B cell (primary cell): ENCODE measurements at regions not wholly inside any gene's neighbourhood (a gene's known extent, or its start where the extent isn't known, plus 50 kb on each side); places are given as distances from the start of the nearest gene placed in this dataset.

Experiments used
- ATAC-seq: fragments of 200-7000 bp; cut with Tn5 transposase; one replicate; pipeline ENCODE4 v1.10.0; 2021; ENCODE audit warnings: low read depth, mild to moderate bottlenecking, moderate number of reproducible peaks, moderate library complexity
- CTCF ChIA-PET: fragments of 350-600 bp; sonication (Branson Sonifier 250); formaldehyde crosslinking; loops from one replicate; lab custom pipeline; 2021; ENCODE audit warnings: antibody characterized with exemption, inconsistent platforms; lab: Charles Lee
- POLR2A ChIA-PET: fragments of 350-600 bp; sonication (Branson Sonifier 250); formaldehyde crosslinking; loops from one replicate; lab custom pipeline; 2021; ENCODE audit warnings: antibody characterized with exemption; lab: Charles Lee
- DNase-seq: peaks from one replicate; pipeline ENCODE4 v3.0.0; 2013
- H2AFZ ChIP-seq: 2 replicates; pipeline ENCODE4 v1.6.1; 2012; ENCODE audit warnings: mild to moderate bottlenecking, low read depth, low read length; ENCODE audit not compliant: insufficient read depth, poor library complexity, severe bottlenecking
- H3K27ac ChIP-seq, 2 donors: 1 replicate in 1 of 2; 2 replicates in 1 of 2; pipeline ENCODE4 v1.5.1; 2012 to 2013; ENCODE audit warnings: low read length in 2 of 2, mild to moderate bottlenecking in 2 of 2, moderate library complexity in 1 of 2
- H3K27me3 ChIP-seq, 4 experiments: fragments of 200-600 bp in 1 of 4; sonication (generic) in 1 of 4; replicated peaks in 1 of 4; 1 replicate in 2 of 4; 2 replicates in 2 of 4; pipeline versions ENCODE4 v1.6.1 to v1.7.0; 2013 to 2016; ENCODE audit warnings: low read length in 3 of 4, mild to moderate bottlenecking in 2 of 4, mixed read lengths in 1 of 4, moderate library complexity in 1 of 4; ENCODE audit not compliant: insufficient read depth in 4 of 4, control insufficient read depth in 3 of 4; ENCODE audit errors: control extremely low read depth in 1 of 4
- H3K36me3 ChIP-seq, 2 experiments: replicated peaks in 1 of 2; 1 replicate in 1 of 2; 2 replicates in 1 of 2; pipeline versions ENCODE4 v1.6.1 to v1.7.1; 2013; ENCODE audit warnings: low read length in 1 of 2; ENCODE audit not compliant: insufficient read depth in 2 of 2, control insufficient read depth in 1 of 2; ENCODE audit errors: control extremely low read depth in 1 of 2, extremely low read depth in 1 of 2
- H3K4me1 ChIP-seq, 2 donors: fragments of 200-600 bp in 1 of 2; sonication (generic) in 1 of 2; 1 replicate in 1 of 2; 2 replicates in 1 of 2; pipeline versions ENCODE4 v1.5.1 to v1.6.1; 2013 to 2017; ENCODE audit warnings: low read length in 2 of 2; ENCODE audit not compliant: control insufficient read depth in 2 of 2, insufficient read depth in 2 of 2
- H3K4me2 ChIP-seq: replicated peaks from 2 replicates; pipeline ENCODE3; 2012; ENCODE audit warnings: mild to moderate bottlenecking, low read depth, low read length; ENCODE audit not compliant: poor library complexity, severe bottlenecking
- H3K4me3 ChIP-seq, 5 experiments: fragments of 200-600 bp in 1 of 5; sonication (generic) in 1 of 5; 1 replicate in 3 of 5; 2 replicates in 2 of 5; pipeline versions ENCODE4 v1.5.1 to v1.7.0; 2011 to 2016; ENCODE audit warnings: low read length in 4 of 5, mild to moderate bottlenecking in 4 of 5, low read depth in 2 of 5, control low read depth in 1 of 5, moderate library complexity in 1 of 5; ENCODE audit not compliant: insufficient read depth in 1 of 5; ENCODE audit errors: control extremely low read depth in 1 of 5, extremely low read depth in 1 of 5
- H3K79me2 ChIP-seq: fragments of 200-600 bp; sonication (generic); one replicate; pipeline ENCODE4 v1.6.0; 2016; ENCODE audit warnings: low read length; ENCODE audit not compliant: control insufficient read depth, insufficient read depth
- H3K9ac ChIP-seq: fragments of 200-600 bp; sonication (generic); 2 replicates; pipeline ENCODE4 v1.6.1; 2017; ENCODE audit warnings: mild to moderate bottlenecking, low read length, moderate library complexity
- H3K9me3 ChIP-seq, 3 donors: one replicate each; pipeline versions ENCODE4 v1.6.1 to v1.7.1; 2013; ENCODE audit warnings: low read length in 2 of 3; ENCODE audit not compliant: control insufficient read depth in 2 of 3, insufficient read depth in 1 of 3; ENCODE audit errors: control extremely low read depth in 1 of 3
- H4K20me1 ChIP-seq: 2 replicates; pipeline ENCODE4 v1.6.0; 2012; ENCODE audit warnings: mild to moderate bottlenecking, low read length; ENCODE audit not compliant: insufficient read depth, control insufficient read depth, poor library complexity, severe bottlenecking
- H3K27ac Mint-ChIP-seq: one replicate; pipeline ENCODE4 v1.8.0; 2021; ENCODE audit warnings: mixed read lengths
- H3K27me3 Mint-ChIP-seq: one replicate; pipeline ENCODE4 v1.8.0; 2021; ENCODE audit warnings: mixed read lengths
- H3K4me1 Mint-ChIP-seq: one replicate; pipeline ENCODE4 v1.8.0; 2021; ENCODE audit warnings: mixed read lengths
- H3K4me3 Mint-ChIP-seq: one replicate; pipeline ENCODE4 v1.8.0; 2021; ENCODE audit warnings: mixed read lengths
- H3K9me3 Mint-ChIP-seq: one replicate; pipeline ENCODE4 v1.8.0; 2022; ENCODE audit warnings: mixed read lengths; ENCODE audit not compliant: insufficient read depth
- EZH2 ChIP-seq: IDR thresholded peaks from 2 replicates; pipeline ENCODE4 v1.6.1; 2012; ENCODE audit warnings: borderline replicate concordance, low read depth, mild to moderate bottlenecking, moderate library complexity, low read length; ENCODE audit not compliant: insufficient read depth, poor library complexity, severe bottlenecking
- WGBS: methylation state at CpG from one replicate; pipeline ENCODE4 v1.1.5; 2013; ENCODE audit warnings: missing lambda C conversion rate; ENCODE audit not compliant: insufficient coverage; 5-methylcytosine and 5-hydroxymethylcytosine counted together
- intact Hi-C: fragments of 100-400 bp; cut with micrococcal nuclease; formaldehyde crosslinking; loops from one replicate; pipeline ENCODE4 v1.10.0; 2022
- TF ChIP-seq, protein P1 (sequence below): fragments of 200-600 bp; IDR thresholded peaks from one replicate; pipeline ENCODE4 v1.8.0; 2022; ENCODE audit warnings: antibody characterized with exemption, mild to moderate bottlenecking

DNA sequence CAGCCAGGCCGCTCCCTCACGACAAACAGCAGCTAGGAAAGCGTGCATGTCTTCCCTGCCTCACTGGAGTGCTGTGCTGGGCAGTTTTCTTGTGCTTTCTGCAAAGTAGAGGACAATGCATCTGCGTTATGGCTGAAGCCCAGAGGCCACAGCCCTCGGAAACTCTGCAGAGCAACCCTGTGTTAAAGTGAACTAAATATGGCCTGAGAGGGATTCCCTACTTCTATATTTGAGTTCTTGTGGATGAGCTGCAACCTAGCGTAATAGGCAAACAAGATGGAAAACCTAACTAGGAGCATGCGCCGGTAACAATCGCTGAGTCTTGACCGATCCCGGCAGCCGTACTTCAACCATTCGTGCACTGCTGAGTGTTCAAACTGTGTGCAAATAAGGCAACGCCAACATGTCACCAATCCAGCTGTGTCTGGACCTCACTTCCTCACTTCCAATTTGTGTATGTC is 471.9 kb upstream of the HS6ST1 start:
- H3K27me3 Mint-ChIP-seq = no peaks in the 10 kb centered on the region
- Histone ChIP-seq H3K9me3 (peaks cover 0 to 11% (median 0%) of the 10 kb centered on the region in 3 donors), H3K79me2 (no peaks in the 10 kb centered on the region), H2AFZ (no peak overlapping the region), H3K36me3 (no peaks in the 10 kb centered on the region), H3K4me2 (no peak overlapping the region), H4K20me1 (no peaks in the 10 kb centered on the region), H3K9ac (no peak overlapping the region), H3K27me3 (no peaks in the 10 kb centered on the region), H3K4me3 (no peak overlapping the region), H3K27ac (no peak overlapping the region), H3K4me1 (no peaks in the 10 kb centered on the region)
- no peak overlapping the region for H3K4me3 Mint-ChIP-seq
- H3K27ac Mint-ChIP-seq = no peak overlapping the region
- H3K9me3 Mint-ChIP-seq = peaks cover 4% of the 10 kb centered on the region
- TF ChIP-seq, protein P1, sequence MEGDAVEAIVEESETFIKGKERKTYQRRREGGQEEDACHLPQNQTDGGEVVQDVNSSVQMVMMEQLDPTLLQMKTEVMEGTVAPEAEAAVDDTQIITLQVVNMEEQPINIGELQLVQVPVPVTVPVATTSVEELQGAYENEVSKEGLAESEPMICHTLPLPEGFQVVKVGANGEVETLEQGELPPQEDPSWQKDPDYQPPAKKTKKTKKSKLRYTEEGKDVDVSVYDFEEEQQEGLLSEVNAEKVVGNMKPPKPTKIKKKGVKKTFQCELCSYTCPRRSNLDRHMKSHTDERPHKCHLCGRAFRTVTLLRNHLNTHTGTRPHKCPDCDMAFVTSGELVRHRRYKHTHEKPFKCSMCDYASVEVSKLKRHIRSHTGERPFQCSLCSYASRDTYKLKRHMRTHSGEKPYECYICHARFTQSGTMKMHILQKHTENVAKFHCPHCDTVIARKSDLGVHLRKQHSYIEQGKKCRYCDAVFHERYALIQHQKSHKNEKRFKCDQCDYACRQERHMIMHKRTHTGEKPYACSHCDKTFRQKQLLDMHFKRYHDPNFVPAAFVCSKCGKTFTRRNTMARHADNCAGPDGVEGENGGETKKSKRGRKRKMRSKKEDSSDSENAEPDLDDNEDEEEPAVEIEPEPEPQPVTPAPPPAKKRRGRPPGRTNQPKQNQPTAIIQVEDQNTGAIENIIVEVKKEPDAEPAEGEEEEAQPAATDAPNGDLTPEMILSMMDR = no peak
- no peak for TF ChIP-seq EZH2
- ChIA-PET CTCF (no interaction called here), POLR2A (no interaction called here)
- intact Hi-C loops = no loop called here
- WGBS = 95% methylated on average over 11 of the region's 14 CpGs
- DNase-seq (no peak), ATAC-seq (no peak)
- no peaks in the 10 kb centered on the region for H3K4me1 Mint-ChIP-seq

DNA sequence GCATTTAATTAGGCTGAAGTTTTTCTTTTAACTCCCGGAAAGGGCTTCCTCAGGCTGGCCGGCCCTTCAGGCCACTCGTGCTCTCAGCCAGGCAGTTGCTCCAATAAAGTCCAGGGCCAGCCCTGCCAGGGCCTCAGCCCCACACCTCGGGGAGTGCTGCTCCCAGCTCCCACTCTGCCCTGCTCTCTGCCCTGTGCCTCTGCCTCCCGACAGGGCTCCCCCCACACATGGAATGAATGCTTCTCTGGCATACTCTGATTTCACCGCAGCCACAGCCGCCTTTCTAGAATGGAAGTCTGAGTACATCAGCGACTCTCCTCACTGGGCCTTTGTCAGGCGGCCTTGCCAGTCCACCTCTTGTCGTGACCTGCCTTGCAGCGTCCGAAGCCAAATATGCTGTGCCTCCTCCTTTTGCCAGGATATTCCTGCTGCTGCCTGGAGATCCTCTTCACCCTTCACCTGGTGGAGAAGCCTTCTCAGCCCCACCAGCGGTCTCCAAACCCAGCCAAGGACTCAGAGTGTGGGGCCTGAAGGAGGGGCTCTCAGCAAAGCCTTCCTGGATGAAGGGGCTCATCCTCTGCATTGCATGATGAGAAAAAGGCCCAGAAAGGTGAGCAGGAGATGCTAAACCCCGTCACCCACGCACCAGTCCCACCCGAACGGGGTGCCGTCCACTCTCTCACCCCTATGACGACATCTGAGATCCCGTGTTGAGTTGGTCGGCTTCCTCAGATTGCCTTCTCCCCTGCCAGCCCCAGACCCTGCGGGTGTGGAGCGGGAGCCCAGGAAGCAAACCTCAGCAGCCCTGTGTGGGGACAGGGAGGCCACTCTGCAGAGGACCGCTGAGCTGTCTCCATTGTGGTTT is 472.7 kb upstream of the HS6ST1 start:
- H3K27ac ChIP-seq = no peak overlapping the region
- no peaks in the 10 kb centered on the region for H3K27me3 Mint-ChIP-seq
- TF ChIP-seq EZH2 = no peak
- TF ChIP-seq, protein P1 = no peak
- H3K4me3 ChIP-seq = no peak overlapping the region
- peaks cover 0 to 11% (median 0%) of the 10 kb centered on the region in 3 donors for H3K9me3 ChIP-seq
- peaks cover 4% of the 10 kb centered on the region for H3K9me3 Mint-ChIP-seq
- WGBS = 94% methylated on average over 17 of the region's 24 CpGs
- no peak overlapping the region for H3K27ac Mint-ChIP-seq
- no peaks in the 10 kb centered on the region for H3K79me2 ChIP-seq
- ChIA-PET POLR2A (no interaction called here), CTCF (no interaction called here)
- no peaks in the 10 kb centered on the region for H3K4me1 Mint-ChIP-seq
- H4K20me1 ChIP-seq = no peaks in the 10 kb centered on the region
- no peak for ATAC-seq
- H3K36me3 ChIP-seq = no peaks in the 10 kb centered on the region
- H3K9ac ChIP-seq = no peak overlapping the region
- no peak overlapping the region for H3K4me3 Mint-ChIP-seq
- H2AFZ ChIP-seq = no peak overlapping the region
- no peaks in the 10 kb centered on the region for H3K27me3 ChIP-seq
- DNase-seq = no peak
- no peaks in the 10 kb centered on the region for H3K4me1 ChIP-seq
- intact Hi-C loops = no loop called here
- H3K4me2 ChIP-seq = no peak overlapping the region
